Caco-2 (cell line): ENCODE measurements at regions not wholly inside any gene's neighbourhood (a gene's known extent, or its start where the extent isn't known, plus 50 kb on each side); places are given as distances from the start of the nearest gene placed in this dataset.

Experiments used
- BruUV-seq: library from RNA; stranded (reverse); fragments of 400-500 nt; replicated peaks from 2 replicates; lab custom pipeline; 2021; lab: Mats Ljungman, UMichigan
- CTCF ChIA-PET: fragments of 300-600 bp; sonication (Branson Sonifier 250); formaldehyde crosslinking; loops from one replicate; lab custom pipeline; 2022; ENCODE audit warnings: antibody characterized with exemption; lab: Charles Lee
- POLR2A ChIA-PET: fragments of 300-600 bp; sonication (Branson Sonifier 250); formaldehyde crosslinking; loops from one replicate; lab custom pipeline; 2022; ENCODE audit warnings: antibody characterized with exemption; lab: Charles Lee
- DNase-seq, 2 experiments: peaks; one replicate each; pipeline versions ENCODE4 v3.0.0 to v3.0.0-alpha.2; 2020 to 2022
- H3K27me3 ChIP-seq: replicated peaks from 2 replicates; pipeline ENCODE4 v1.6.0; 2011; ENCODE audit warnings: low read length; ENCODE audit not compliant: control insufficient read depth, insufficient read depth
- H3K36me3 ChIP-seq: 2 replicates; pipeline ENCODE4 v1.5.1; 2011; ENCODE audit warnings: low read length; ENCODE audit not compliant: control insufficient read depth, insufficient read depth
- H3K4me1 ChIP-seq: fragments of 250-450 bp; sonication (Bioruptor Pico); 2 replicates; pipeline ENCODE4 v1.5.1; 2020; ENCODE audit warnings: mild to moderate bottlenecking
- H3K4me3 ChIP-seq: 2 replicates; pipeline ENCODE4 v1.5.1; 2011; ENCODE audit warnings: low read depth, mild to moderate bottlenecking, control low read depth, low read length
- H3K9me3 ChIP-seq: fragments of 250-450 bp; sonication (Bioruptor Pico); 2 replicates; pipeline ENCODE4 v1.5.1; 2020; ENCODE audit warnings: mild to moderate bottlenecking, moderate library complexity
- H3K27ac Mint-ChIP-seq: one replicate; pipeline ENCODE4 v1.8.0; 2022; ENCODE audit warnings: mixed read lengths; ENCODE audit not compliant: unreplicated experiment
- H3K27me3 Mint-ChIP-seq: one replicate; pipeline ENCODE4 v1.8.0; 2022; ENCODE audit warnings: mixed read lengths; ENCODE audit not compliant: insufficient read depth, unreplicated experiment
- H3K36me3 Mint-ChIP-seq: one replicate; pipeline ENCODE4 v1.8.0; 2022; ENCODE audit warnings: mild to moderate bottlenecking, mixed read lengths; ENCODE audit not compliant: insufficient read depth, unreplicated experiment
- H3K4me1 Mint-ChIP-seq: one replicate; pipeline ENCODE4 v1.8.0; 2022; ENCODE audit warnings: low read depth, mixed read lengths; ENCODE audit not compliant: unreplicated experiment
- H3K4me3 Mint-ChIP-seq: one replicate; pipeline ENCODE4 v1.8.0; 2022; ENCODE audit warnings: mild to moderate bottlenecking, moderate library complexity, mixed read lengths; ENCODE audit not compliant: unreplicated experiment
- H3K9me3 Mint-ChIP-seq: one replicate; pipeline ENCODE4 v1.8.0; 2022; ENCODE audit warnings: mixed read lengths; ENCODE audit not compliant: unreplicated experiment
- intact Hi-C: fragments of 100-400 bp; cut with micrococcal nuclease; formaldehyde crosslinking; loops from one replicate; pipeline ENCODE4 v1.10.0; 2022; ENCODE audit not compliant: unreplicated experiment
- TF ChIP-seq, protein P1 (sequence below), 2 experiments: fragments of 200-600 bp in 1 of 2; IDR thresholded peaks; 1 replicate in 1 of 2; 2 replicates in 1 of 2; pipeline versions ENCODE4 v1.5.1 to v1.8.0; 2011 to 2022; ENCODE audit warnings: antibody characterized with exemption in 1 of 2, control low read depth in 1 of 2, inconsistent platforms in 1 of 2, low read depth in 1 of 2, low read length in 1 of 2, mild to moderate bottlenecking in 1 of 2, moderate library complexity in 1 of 2; ENCODE audit not compliant: insufficient read depth in 1 of 2, severe bottlenecking in 1 of 2, unreplicated experiment in 1 of 2

GRCh38 chr2:181371782-181372645, 85.2 kb upstream of the ITGA4 start:
- no peaks in the 10 kb centered on the region for H3K36me3 Mint-ChIP-seq
- Histone ChIP-seq H3K36me3 (no peaks in the 10 kb centered on the region), H3K4me1 (no peaks in the 10 kb centered on the region), H3K9me3 (no peaks in the 10 kb centered on the region), H3K27me3 (no peaks in the 10 kb centered on the region), H3K4me3 (no peak overlapping the region)
- no peak overlapping the region for H3K27ac Mint-ChIP-seq
- H3K9me3 Mint-ChIP-seq = no peaks in the 10 kb centered on the region
- no peaks in the 10 kb centered on the region for H3K27me3 Mint-ChIP-seq
- ChIA-PET POLR2A (no interaction called here), CTCF (no interaction called here)
- no peak overlapping the region for H3K4me3 Mint-ChIP-seq
- intact Hi-C loops = no loop called here
- DNase-seq = no peak
- TF ChIP-seq, protein P1, sequence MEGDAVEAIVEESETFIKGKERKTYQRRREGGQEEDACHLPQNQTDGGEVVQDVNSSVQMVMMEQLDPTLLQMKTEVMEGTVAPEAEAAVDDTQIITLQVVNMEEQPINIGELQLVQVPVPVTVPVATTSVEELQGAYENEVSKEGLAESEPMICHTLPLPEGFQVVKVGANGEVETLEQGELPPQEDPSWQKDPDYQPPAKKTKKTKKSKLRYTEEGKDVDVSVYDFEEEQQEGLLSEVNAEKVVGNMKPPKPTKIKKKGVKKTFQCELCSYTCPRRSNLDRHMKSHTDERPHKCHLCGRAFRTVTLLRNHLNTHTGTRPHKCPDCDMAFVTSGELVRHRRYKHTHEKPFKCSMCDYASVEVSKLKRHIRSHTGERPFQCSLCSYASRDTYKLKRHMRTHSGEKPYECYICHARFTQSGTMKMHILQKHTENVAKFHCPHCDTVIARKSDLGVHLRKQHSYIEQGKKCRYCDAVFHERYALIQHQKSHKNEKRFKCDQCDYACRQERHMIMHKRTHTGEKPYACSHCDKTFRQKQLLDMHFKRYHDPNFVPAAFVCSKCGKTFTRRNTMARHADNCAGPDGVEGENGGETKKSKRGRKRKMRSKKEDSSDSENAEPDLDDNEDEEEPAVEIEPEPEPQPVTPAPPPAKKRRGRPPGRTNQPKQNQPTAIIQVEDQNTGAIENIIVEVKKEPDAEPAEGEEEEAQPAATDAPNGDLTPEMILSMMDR (IDR thresholded peaks at IDR 0.05; ENCODE audit: insufficient read depth in 1 of 2, low read depth in 1 of 2, low read length in 1 of 2, severe bottlenecking in 1 of 2, unreplicated experiment in 1 of 2) = no peak
- no TSS peak for BruUV-seq
- H3K4me1 Mint-ChIP-seq = no peaks in the 10 kb centered on the region

DNA sequence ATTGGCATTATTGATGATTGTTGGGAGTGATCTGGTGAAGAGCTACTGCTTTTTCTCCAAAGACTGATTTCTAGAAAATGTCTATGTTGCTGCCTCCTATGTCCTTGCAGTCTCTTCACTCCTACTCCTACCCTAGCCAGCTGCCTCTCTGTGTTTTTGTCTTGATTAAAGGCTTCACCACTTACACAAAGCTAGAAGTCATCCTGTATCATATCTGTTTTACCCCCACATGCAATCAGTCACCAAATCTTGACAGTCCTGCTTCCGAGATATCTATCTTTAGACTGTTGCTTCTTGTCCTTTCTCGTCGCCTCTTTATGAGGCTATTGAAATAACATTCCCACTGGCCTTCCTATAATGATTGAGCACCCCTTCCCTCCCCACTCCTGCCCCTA, 84.5 kb upstream of the ITGA4 start:
- ChIA-PET POLR2A (no interaction called here), CTCF (no interaction called here)
- Mint-ChIP-seq H3K4me1 (no peaks in the 10 kb centered on the region), H3K4me3 (no peak overlapping the region), H3K9me3 (no peaks in the 10 kb centered on the region), H3K36me3 (no peaks in the 10 kb centered on the region), H3K27ac (no peak overlapping the region), H3K27me3 (no peaks in the 10 kb centered on the region)
- TF ChIP-seq, protein P1 (IDR thresholded peaks at IDR 0.05; ENCODE audit: insufficient read depth in 1 of 2, low read depth in 1 of 2, low read length in 1 of 2, severe bottlenecking in 1 of 2, unreplicated experiment in 1 of 2) = no peak
- intact Hi-C loops = no loop called here
- Histone ChIP-seq H3K27me3 (no peaks in the 10 kb centered on the region), H3K36me3 (no peaks in the 10 kb centered on the region), H3K9me3 (no peaks in the 10 kb centered on the region), H3K4me3 (no peak overlapping the region), H3K4me1 (no peaks in the 10 kb centered on the region)
- DNase-seq = no peak
- BruUV-seq = no TSS peak

DNA sequence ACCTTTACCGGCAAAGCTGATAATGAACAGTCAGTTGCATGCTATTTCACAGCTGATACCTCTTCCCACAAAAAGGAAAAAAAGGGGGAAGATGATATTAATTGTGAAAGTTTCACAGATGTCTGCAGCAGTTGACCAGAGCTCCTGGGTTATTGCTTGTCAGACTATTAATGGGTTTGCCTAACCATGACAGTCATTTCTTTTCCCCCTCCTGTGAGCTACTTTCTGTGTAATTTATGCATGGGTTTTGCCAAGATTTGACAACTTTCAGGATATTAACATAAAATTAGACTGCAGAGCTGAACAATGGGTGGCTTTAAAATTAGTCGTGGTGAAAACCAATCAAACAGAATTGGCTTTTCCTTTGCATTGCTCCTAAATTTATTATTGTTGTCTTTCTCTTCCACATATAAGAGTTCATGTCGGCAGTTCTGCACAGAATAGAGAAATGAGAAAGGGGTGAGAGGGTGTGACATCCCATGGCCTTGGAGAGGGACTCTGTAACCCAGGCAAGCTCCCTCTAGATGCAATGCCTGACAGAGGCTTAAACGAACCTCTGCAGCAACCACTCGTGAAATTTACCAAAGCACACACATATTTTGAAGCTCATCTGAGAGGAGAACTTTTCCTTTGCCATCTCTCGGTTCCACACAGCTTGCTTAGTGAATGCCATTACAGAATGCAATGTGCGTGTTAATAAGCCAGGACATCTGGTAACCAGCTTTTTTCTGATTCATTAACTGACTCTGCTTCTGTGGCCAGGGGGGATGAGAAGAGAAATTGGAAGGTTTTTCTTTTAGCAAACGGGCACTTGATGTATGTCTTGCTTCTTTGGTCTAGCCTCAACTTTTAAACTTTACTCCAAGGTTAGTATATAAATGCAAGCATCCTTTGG, 82.2 kb upstream of the ITGA4 start:
- Mint-ChIP-seq H3K9me3 (no peaks in the 10 kb centered on the region), H3K27ac (no peak overlapping the region), H3K36me3 (no peaks in the 10 kb centered on the region), H3K4me3 (no peak overlapping the region), H3K4me1 (no peaks in the 10 kb centered on the region), H3K27me3 (no peaks in the 10 kb centered on the region)
- no peaks in the 10 kb centered on the region for H3K27me3 ChIP-seq
- no peak overlapping the region for H3K4me3 ChIP-seq
- no peaks in the 10 kb centered on the region for H3K9me3 ChIP-seq
- intact Hi-C loops = no loop called here
- ChIA-PET POLR2A (no interaction called here), CTCF (no interaction called here)
- DNase-seq = no peak
- TF ChIP-seq, protein P1 (IDR thresholded peaks at IDR 0.05; ENCODE audit: insufficient read depth in 1 of 2, low read depth in 1 of 2, low read length in 1 of 2, severe bottlenecking in 1 of 2, unreplicated experiment in 1 of 2) = no peak
- BruUV-seq = no TSS peak
- no peaks in the 10 kb centered on the region for H3K36me3 ChIP-seq
- H3K4me1 ChIP-seq = no peaks in the 10 kb centered on the region
